Small intestine (tissue), 7 donors: ENCODE measurements at regions not wholly inside any gene's neighbourhood (a gene's known extent, or its start where the extent isn't known, plus 50 kb on each side); places are given as distances from the start of the nearest gene placed in this dataset.

ENCODE experiments used
- DNase-seq, 2 donors: peaks; one replicate each; pipeline versions ENCODE4 v3.0.0 to v3.0.0-alpha.2; 2013
- FAIRE-seq: peaks from 2 replicates; lab custom pipeline; 2012; peaks lifted over from hg19 to GRCh38; lab: Jason Lieb, UNC
- H3K27ac ChIP-seq, 3 donors: one replicate each; pipeline ENCODE4 v1.5.1; 2013; ENCODE audit warnings: low read length in 2 of 3, mild to moderate bottlenecking in 2 of 3, control low read depth in 1 of 3, inconsistent platforms in 1 of 3, low read depth in 1 of 3, moderate library complexity in 1 of 3
- H3K27me3 ChIP-seq, 3 donors: one replicate each; pipeline ENCODE4 v1.6.1; 2013; ENCODE audit warnings: low read length in 3 of 3, inconsistent platforms in 1 of 3; ENCODE audit not compliant: control insufficient read depth in 3 of 3, insufficient read depth in 3 of 3
- H3K36me3 ChIP-seq, 3 donors: one replicate each; pipeline ENCODE4 v1.6.1; 2013; ENCODE audit warnings: low read length in 3 of 3, inconsistent platforms in 1 of 3, low read depth in 1 of 3, mild to moderate bottlenecking in 1 of 3, moderate library complexity in 1 of 3; ENCODE audit not compliant: control insufficient read depth in 3 of 3, insufficient read depth in 2 of 3
- H3K4me1 ChIP-seq, 3 donors: one replicate each; pipeline ENCODE4 v1.6.1; 2013; ENCODE audit warnings: low read length in 2 of 3, inconsistent platforms in 1 of 3, low read depth in 1 of 3, mild to moderate bottlenecking in 1 of 3, moderate library complexity in 1 of 3; ENCODE audit not compliant: control insufficient read depth in 3 of 3, insufficient read depth in 2 of 3
- H3K4me3 ChIP-seq, 3 donors: one replicate each; pipeline ENCODE4 v1.5.1; 2013; ENCODE audit warnings: low read length in 3 of 3, control low read depth in 1 of 3, inconsistent platforms in 1 of 3, low read depth in 1 of 3, mild to moderate bottlenecking in 1 of 3, moderate library complexity in 1 of 3
- H3K9me3 ChIP-seq, 2 donors: one replicate each; pipeline ENCODE4 v1.6.1; 2013; ENCODE audit warnings: low read depth in 1 of 2, low read length in 1 of 2; ENCODE audit not compliant: control insufficient read depth in 2 of 2, insufficient read depth in 1 of 2
- WGBS, 3 donors: extraction: QIAGEN DNeasy Blood & Tissue Kit; methylation state at CpG; one replicate each; pipeline ENCODE4 v1.1.7; 2013; 5-methylcytosine and 5-hydroxymethylcytosine counted together
- donor health status: healthy with polysubstance abuse.
- donor health status: control.
- donor health status: control.
- donor health status: Bipolar disorder and iron deficiency.
- donor health status: healthy.

- Histone ChIP-seq H3K4me3 (no peak overlapping the region), H3K4me1 (no peaks in the 10 kb centered on the region), H3K36me3 (peaks cover 12 to 59% (median 25%) of the 10 kb centered on the region in 3 donors), H3K9me3 (no peaks in the 10 kb centered on the region), H3K27me3 (no peaks in the 10 kb centered on the region), H3K27ac (no peak overlapping the region)
- no peak for FAIRE-seq
- no peak for DNase-seq
- WGBS, 3 donors = 91 to 97% (median 96%) methylated on average over 17 of the region's 17 CpGs
These were observed 69.4 kb upstream of the MORC3 start for GRCh38 chr21:36250423-36251075.

- Histone ChIP-seq H3K4me1 (no peaks in the 10 kb centered on the region), H3K4me3 (no peak overlapping the region), H3K27me3 (no peaks in the 10 kb centered on the region), H3K27ac (no peak overlapping the region), H3K9me3 (no peaks in the 10 kb centered on the region), H3K36me3 (peaks cover 8 to 53% (median 11%) of the 10 kb centered on the region in 3 donors)
- no peak for FAIRE-seq
- no peak for DNase-seq
- 52 to 68% (median 67%) methylated on average over 6 of the region's 6 CpGs for WGBS, 3 donors
These were observed 65.7 kb upstream of the MORC3 start for GRCh38 chr21:36254106-36254941.

GRCh38 chr21:36255663-36256062 lies 64.3 kb upstream of the MORC3 start:
- Histone ChIP-seq H3K27ac (no peak overlapping the region), H3K27me3 (no peaks in the 10 kb centered on the region), H3K9me3 (no peaks in the 10 kb centered on the region), H3K4me3 (no peak overlapping the region), H3K4me1 (peaks cover 0 to under 1% (median 0%) of the 10 kb centered on the region in 3 donors), H3K36me3 (peaks cover 6 to 40% (median 8%) of the 10 kb centered on the region in 3 donors)
- no peak for DNase-seq
- WGBS, 3 donors = 84 to 95% (median 92%) methylated on average over 5 of the region's 5 CpGs
- no peak for FAIRE-seq

- Histone ChIP-seq H3K9me3 (no peaks in the 10 kb centered on the region), H3K36me3 (peaks cover 2 to 39% (median 6%) of the 10 kb centered on the region in 3 donors), H3K4me3 (no peak overlapping the region), H3K27ac (no peak overlapping the region), H3K4me1 (peaks cover 0 to 4% (median 0%) of the 10 kb centered on the region in 3 donors), H3K27me3 (no peaks in the 10 kb centered on the region)
- DNase-seq = no peak
- WGBS, 3 donors = 1 to 77% (median 39%) methylated on average over 1 of the region's 1 CpG
- no peak for FAIRE-seq
These were observed 62.3 kb upstream of the MORC3 start for GRCh38 chr21:36257657-36258056.

GRCh38 chr21:36260030-36260787 lies 59.8 kb upstream of the MORC3 start:
- Histone ChIP-seq H3K9me3 (no peaks in the 10 kb centered on the region), H3K27me3 (no peaks in the 10 kb centered on the region), H3K4me3 (peak overlapping the region in 2 of 3 donors; percentile 25 to 54), H3K36me3 (peaks cover 0 to 39% (median 4%) of the 10 kb centered on the region in 3 donors), H3K27ac (peak overlapping the region; percentile 67 to 91 (median 90)), H3K4me1 (peaks cover 0 to 4% (median 0%) of the 10 kb centered on the region in 3 donors)
- 41 to 43% (median 41%) methylated on average over 10 of the region's 10 CpGs for WGBS, 3 donors
- FAIRE-seq (no peak), DNase-seq (peak; percentile 79 to 87)

GRCh38 chr21:36260802-36261201 lies 59.2 kb upstream of the MORC3 start:
- Histone ChIP-seq H3K4me1 (peaks cover 0 to 4% (median 0%) of the 10 kb centered on the region in 3 donors), H3K36me3 (peaks cover 0 to 41% (median 4%) of the 10 kb centered on the region in 3 donors), H3K27me3 (no peaks in the 10 kb centered on the region), H3K27ac (peak overlapping the region in 1 of 3 donors; percentile 90), H3K4me3 (no peak overlapping the region), H3K9me3 (no peaks in the 10 kb centered on the region)
- DNase-seq (no peak), FAIRE-seq (no peak)
- WGBS, 3 donors = 68 to 70% (median 69%) methylated on average over 5 of the region's 5 CpGs

- Histone ChIP-seq H3K4me1 (peaks cover 0 to 4% (median 0%) of the 10 kb centered on the region in 3 donors), H3K27me3 (no peaks in the 10 kb centered on the region), H3K27ac (no peak overlapping the region), H3K36me3 (peaks cover under 1 to 41% (median 4%) of the 10 kb centered on the region in 3 donors), H3K9me3 (peaks cover 0 to 2% of the 10 kb centered on the region in 2 donors), H3K4me3 (no peak overlapping the region)
- WGBS, 3 donors = 84 to 91% (median 90%) methylated on average over 5 of the region's 5 CpGs
- FAIRE-seq = no peak
- no peak for DNase-seq
These were observed 58.5 kb upstream of the MORC3 start for GRCh38 chr21:36261459-36261858.

GRCh38 chr21:36263797-36264196 lies 56.2 kb upstream of the MORC3 start:
- Histone ChIP-seq H3K27ac (no peak overlapping the region), H3K27me3 (no peaks in the 10 kb centered on the region), H3K4me1 (peaks cover 0 to 4% (median 0%) of the 10 kb centered on the region in 3 donors), H3K4me3 (no peak overlapping the region), H3K9me3 (peaks cover 0 to 14% of the 10 kb centered on the region in 2 donors), H3K36me3 (peaks cover 0 to 38% (median 5%) of the 10 kb centered on the region in 3 donors)
- no peak for DNase-seq
- FAIRE-seq = no peak
- 91 to 96% (median 93%) methylated on average over 8 of the region's 8 CpGs for WGBS, 3 donors
